HepG2 (cell line): ENCODE measurements at regions not wholly inside any gene's neighbourhood (a gene's known extent, or its start where the extent isn't known, plus 50 kb on each side); places are given as distances from the start of the nearest gene placed in this dataset.

Experiments
- CHD4 ChIP-seq: fragments of 200-600 bp; sonication (generic); IDR thresholded peaks from 2 replicates; pipeline ENCODE4 v1.7.0; 2017; ENCODE audit warnings: mild to moderate bottlenecking, low read length, borderline replicate concordance
- MTA1 ChIP-seq: sonication (generic); formaldehyde crosslinking; IDR thresholded peaks from 2 replicates; pipeline ENCODE4 v1.4.0; 2020; ENCODE audit warnings: missing genetic modification reagents, mild to moderate bottlenecking, borderline replicate concordance
- MXI1 ChIP-seq: IDR thresholded peaks from 3 replicates; pipeline ENCODE4 v1.6.1; 2012; ENCODE audit warnings: low read depth, low read length, inconsistent platforms, borderline replicate concordance
- SMC3 ChIP-seq: IDR thresholded peaks from 2 replicates; pipeline ENCODE4 v1.6.1; 2011; ENCODE audit warnings: low read length, improper control_type of control experiment
- ZNF263 ChIP-seq: sonication (generic); formaldehyde crosslinking; IDR thresholded peaks from 2 replicates; pipeline ENCODE4 v1.4.0; 2020; ENCODE audit warnings: missing genetic modification reagents
- ZNF44 ChIP-seq: sonication (generic); formaldehyde crosslinking; IDR thresholded peaks from 2 replicates; pipeline ENCODE4 v1.5.1; 2020; ENCODE audit warnings: mild to moderate bottlenecking, missing genetic modification reagents
- ZNF747 ChIP-seq: sonication (generic); formaldehyde crosslinking; IDR thresholded peaks from 2 replicates; pipeline ENCODE4 v1.8.1; 2023; ENCODE audit warnings: missing genetic modification reagents, mild to moderate bottlenecking, borderline replicate concordance
- ZNF788 ChIP-seq: sonication (generic); formaldehyde crosslinking; IDR thresholded peaks from 2 replicates; pipeline ENCODE4 v1.5.0; 2020; ENCODE audit warnings: mild to moderate bottlenecking, missing genetic modification reagents, borderline replicate concordance
- ZNF878 ChIP-seq: sonication (generic); formaldehyde crosslinking; IDR thresholded peaks from 2 replicates; pipeline ENCODE4 v1.8.1; 2023; ENCODE audit warnings: mild to moderate bottlenecking, missing genetic modification reagents, moderate library complexity
- TF ChIP-seq, protein P1 (sequence below): IDR thresholded peaks from 2 replicates; pipeline ENCODE4 v1.6.1; 2012; ENCODE audit warnings: low read length, improper control_type of control experiment
- TF ChIP-seq, protein P2 (sequence below), 2 experiments: IDR thresholded peaks; 2 replicates each; pipeline ENCODE4 v1.6.1; 2011 to 2012; ENCODE audit warnings: low read length in 2 of 2, borderline replicate concordance in 1 of 2, low read depth in 1 of 2, mild to moderate bottlenecking in 1 of 2, moderate library complexity in 1 of 2
- TF ChIP-seq, protein P3 (sequence below): IDR thresholded peaks from 2 replicates; pipeline ENCODE4 v1.6.1; 2016; ENCODE audit warnings: low read depth
- TF ChIP-seq, protein P4 (sequence below): IDR thresholded peaks from 2 replicates; pipeline ENCODE4 v1.4.0; 2020; ENCODE audit warnings: mild to moderate bottlenecking, missing genetic modification reagents

DNA sequence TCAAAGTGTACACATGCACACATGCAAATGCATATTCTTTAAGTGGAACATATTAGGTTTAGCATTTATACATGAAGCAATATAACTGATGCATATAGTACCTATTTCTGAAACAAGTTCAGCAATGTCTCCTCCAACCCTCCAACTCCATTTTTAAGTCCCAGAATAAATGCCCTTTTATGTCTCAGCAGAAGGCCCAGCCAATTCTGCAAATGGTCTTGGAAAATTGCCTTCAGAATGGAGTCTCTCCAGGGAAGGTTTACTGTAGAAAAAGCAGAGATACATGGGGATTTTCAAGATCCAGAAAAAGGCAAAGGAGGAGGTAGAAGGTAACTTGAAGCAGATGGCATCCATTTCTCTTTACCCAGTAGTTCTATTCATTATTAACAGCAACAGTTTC lies 633.3 kb downstream of the MAFB start:
- TF ChIP-seq MXI1 (no peak), SMC3 (no peak), ZNF263 (CRISPR knock-in tag) (no peak), ZNF878 (CRISPR knock-in tag) (no peak), ZNF44 (CRISPR knock-in tag) (no peak), ZNF788 (CRISPR knock-in tag) (no peak), CHD4 (no peak), MTA1 (CRISPR knock-in tag) (no peak), ZNF747 (no peak)
- TF ChIP-seq, protein P1, sequence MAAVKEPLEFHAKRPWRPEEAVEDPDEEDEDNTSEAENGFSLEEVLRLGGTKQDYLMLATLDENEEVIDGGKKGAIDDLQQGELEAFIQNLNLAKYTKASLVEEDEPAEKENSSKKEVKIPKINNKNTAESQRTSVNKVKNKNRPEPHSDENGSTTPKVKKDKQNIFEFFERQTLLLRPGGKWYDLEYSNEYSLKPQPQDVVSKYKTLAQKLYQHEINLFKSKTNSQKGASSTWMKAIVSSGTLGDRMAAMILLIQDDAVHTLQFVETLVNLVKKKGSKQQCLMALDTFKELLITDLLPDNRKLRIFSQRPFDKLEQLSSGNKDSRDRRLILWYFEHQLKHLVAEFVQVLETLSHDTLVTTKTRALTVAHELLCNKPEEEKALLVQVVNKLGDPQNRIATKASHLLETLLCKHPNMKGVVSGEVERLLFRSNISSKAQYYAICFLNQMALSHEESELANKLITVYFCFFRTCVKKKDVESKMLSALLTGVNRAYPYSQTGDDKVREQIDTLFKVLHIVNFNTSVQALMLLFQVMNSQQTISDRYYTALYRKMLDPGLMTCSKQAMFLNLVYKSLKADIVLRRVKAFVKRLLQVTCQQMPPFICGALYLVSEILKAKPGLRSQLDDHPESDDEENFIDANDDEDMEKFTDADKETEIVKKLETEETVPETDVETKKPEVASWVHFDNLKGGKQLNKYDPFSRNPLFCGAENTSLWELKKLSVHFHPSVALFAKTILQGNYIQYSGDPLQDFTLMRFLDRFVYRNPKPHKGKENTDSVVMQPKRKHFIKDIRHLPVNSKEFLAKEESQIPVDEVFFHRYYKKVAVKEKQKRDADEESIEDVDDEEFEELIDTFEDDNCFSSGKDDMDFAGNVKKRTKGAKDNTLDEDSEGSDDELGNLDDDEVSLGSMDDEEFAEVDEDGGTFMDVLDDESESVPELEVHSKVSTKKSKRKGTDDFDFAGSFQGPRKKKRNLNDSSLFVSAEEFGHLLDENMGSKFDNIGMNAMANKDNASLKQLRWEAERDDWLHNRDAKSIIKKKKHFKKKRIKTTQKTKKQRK: no peak
- TF ChIP-seq, protein P2, sequence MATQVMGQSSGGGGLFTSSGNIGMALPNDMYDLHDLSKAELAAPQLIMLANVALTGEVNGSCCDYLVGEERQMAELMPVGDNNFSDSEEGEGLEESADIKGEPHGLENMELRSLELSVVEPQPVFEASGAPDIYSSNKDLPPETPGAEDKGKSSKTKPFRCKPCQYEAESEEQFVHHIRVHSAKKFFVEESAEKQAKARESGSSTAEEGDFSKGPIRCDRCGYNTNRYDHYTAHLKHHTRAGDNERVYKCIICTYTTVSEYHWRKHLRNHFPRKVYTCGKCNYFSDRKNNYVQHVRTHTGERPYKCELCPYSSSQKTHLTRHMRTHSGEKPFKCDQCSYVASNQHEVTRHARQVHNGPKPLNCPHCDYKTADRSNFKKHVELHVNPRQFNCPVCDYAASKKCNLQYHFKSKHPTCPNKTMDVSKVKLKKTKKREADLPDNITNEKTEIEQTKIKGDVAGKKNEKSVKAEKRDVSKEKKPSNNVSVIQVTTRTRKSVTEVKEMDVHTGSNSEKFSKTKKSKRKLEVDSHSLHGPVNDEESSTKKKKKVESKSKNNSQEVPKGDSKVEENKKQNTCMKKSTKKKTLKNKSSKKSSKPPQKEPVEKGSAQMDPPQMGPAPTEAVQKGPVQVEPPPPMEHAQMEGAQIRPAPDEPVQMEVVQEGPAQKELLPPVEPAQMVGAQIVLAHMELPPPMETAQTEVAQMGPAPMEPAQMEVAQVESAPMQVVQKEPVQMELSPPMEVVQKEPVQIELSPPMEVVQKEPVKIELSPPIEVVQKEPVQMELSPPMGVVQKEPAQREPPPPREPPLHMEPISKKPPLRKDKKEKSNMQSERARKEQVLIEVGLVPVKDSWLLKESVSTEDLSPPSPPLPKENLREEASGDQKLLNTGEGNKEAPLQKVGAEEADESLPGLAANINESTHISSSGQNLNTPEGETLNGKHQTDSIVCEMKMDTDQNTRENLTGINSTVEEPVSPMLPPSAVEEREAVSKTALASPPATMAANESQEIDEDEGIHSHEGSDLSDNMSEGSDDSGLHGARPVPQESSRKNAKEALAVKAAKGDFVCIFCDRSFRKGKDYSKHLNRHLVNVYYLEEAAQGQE (IDR thresholded peaks at IDR 0.05; ENCODE audit: borderline replicate concordance in 1 of 2, low read depth in 1 of 2, low read length in 2 of 2): no peak
- TF ChIP-seq, protein P3, sequence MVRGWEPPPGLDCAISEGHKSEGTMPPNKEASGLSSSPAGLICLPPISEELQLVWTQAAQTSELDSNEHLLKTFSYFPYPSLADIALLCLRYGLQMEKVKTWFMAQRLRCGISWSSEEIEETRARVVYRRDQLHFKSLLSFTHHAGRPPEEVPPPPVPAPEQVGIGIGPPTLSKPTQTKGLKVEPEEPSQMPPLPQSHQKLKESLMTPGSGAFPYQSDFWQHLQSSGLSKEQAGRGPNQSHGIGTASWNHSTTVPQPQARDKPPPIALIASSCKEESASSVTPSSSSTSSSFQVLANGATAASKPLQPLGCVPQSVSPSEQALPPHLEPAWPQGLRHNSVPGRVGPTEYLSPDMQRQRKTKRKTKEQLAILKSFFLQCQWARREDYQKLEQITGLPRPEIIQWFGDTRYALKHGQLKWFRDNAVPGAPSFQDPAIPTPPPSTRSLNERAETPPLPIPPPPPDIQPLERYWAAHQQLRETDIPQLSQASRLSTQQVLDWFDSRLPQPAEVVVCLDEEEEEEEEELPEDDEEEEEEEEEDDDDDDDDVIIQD: no peak
- TF ChIP-seq, protein P4, sequence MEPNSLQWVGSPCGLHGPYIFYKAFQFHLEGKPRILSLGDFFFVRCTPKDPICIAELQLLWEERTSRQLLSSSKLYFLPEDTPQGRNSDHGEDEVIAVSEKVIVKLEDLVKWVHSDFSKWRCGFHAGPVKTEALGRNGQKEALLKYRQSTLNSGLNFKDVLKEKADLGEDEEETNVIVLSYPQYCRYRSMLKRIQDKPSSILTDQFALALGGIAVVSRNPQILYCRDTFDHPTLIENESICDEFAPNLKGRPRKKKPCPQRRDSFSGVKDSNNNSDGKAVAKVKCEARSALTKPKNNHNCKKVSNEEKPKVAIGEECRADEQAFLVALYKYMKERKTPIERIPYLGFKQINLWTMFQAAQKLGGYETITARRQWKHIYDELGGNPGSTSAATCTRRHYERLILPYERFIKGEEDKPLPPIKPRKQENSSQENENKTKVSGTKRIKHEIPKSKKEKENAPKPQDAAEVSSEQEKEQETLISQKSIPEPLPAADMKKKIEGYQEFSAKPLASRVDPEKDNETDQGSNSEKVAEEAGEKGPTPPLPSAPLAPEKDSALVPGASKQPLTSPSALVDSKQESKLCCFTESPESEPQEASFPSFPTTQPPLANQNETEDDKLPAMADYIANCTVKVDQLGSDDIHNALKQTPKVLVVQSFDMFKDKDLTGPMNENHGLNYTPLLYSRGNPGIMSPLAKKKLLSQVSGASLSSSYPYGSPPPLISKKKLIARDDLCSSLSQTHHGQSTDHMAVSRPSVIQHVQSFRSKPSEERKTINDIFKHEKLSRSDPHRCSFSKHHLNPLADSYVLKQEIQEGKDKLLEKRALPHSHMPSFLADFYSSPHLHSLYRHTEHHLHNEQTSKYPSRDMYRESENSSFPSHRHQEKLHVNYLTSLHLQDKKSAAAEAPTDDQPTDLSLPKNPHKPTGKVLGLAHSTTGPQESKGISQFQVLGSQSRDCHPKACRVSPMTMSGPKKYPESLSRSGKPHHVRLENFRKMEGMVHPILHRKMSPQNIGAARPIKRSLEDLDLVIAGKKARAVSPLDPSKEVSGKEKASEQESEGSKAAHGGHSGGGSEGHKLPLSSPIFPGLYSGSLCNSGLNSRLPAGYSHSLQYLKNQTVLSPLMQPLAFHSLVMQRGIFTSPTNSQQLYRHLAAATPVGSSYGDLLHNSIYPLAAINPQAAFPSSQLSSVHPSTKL (CRISPR knock-in tag): no peak
